KMS-11 (cell line): ENCODE measurements at regions not wholly inside any gene's neighbourhood (a gene's known extent, or its start where the extent isn't known, plus 50 kb on each side); places are given as distances from the start of the nearest gene placed in this dataset.

Experiments used
- H2AFZ ChIP-seq: fragments of 200-600 bp; sonication (generic); 2 replicates; pipeline ENCODE4 v1.6.1; 2016; ENCODE audit warnings: antibody characterized with exemption, mixed run types, low read depth
- H3K27ac ChIP-seq: fragments of 200-600 bp; sonication (generic); 2 replicates; pipeline ENCODE4 v1.6.1; 2016; ENCODE audit warnings: mild to moderate bottlenecking, mixed run types
- H3K27me3 ChIP-seq: fragments of 200-600 bp; sonication (generic); 2 replicates; pipeline ENCODE4 v1.6.1; 2017; ENCODE audit warnings: mild to moderate bottlenecking, low read depth, mixed run types, moderate library complexity; ENCODE audit not compliant: insufficient read depth
- H3K36me3 ChIP-seq: fragments of 200-600 bp; sonication (generic); 2 replicates; pipeline ENCODE4 v1.6.1; 2017; ENCODE audit warnings: mild to moderate bottlenecking, mixed run types; ENCODE audit not compliant: insufficient read depth
- H3K4me1 ChIP-seq: fragments of 200-600 bp; sonication (generic); 2 replicates; pipeline ENCODE4 v1.6.1; 2016; ENCODE audit warnings: mild to moderate bottlenecking, low read depth, mixed run types; ENCODE audit not compliant: poor library complexity, severe bottlenecking
- H3K4me2 ChIP-seq: fragments of 200-600 bp; sonication (generic); 2 replicates; pipeline ENCODE4 v1.7.0; 2016; ENCODE audit warnings: mild to moderate bottlenecking, mixed run types
- H3K4me3 ChIP-seq: fragments of 200-600 bp; sonication (generic); IDR thresholded peaks from 2 replicates; pipeline ENCODE4 v1.6.1; 2017; ENCODE audit warnings: low read depth, low read length, mixed read lengths; ENCODE audit not compliant: insufficient read depth
- H3K79me2 ChIP-seq: fragments of 200-600 bp; sonication (generic); 2 replicates; pipeline ENCODE4 v1.6.1; 2016; ENCODE audit warnings: low read depth, mixed run types; ENCODE audit not compliant: insufficient read depth
- H3K9ac ChIP-seq: fragments of 200-600 bp; sonication (generic); 2 replicates; pipeline ENCODE4 v1.6.1; 2016; ENCODE audit warnings: mild to moderate bottlenecking, mixed run types
- H4K20me1 ChIP-seq: fragments of 200-600 bp; sonication (generic); 2 replicates; pipeline ENCODE4 v1.6.1; 2016; ENCODE audit warnings: mild to moderate bottlenecking, mixed run types; ENCODE audit not compliant: insufficient read depth
- CTCF ChIP-seq: fragments of 200-600 bp; sonication (generic); conservative IDR thresholded peaks from 2 replicates; pipeline ENCODE4 v1.6.1; 2017; ENCODE audit warnings: low read depth, mild to moderate bottlenecking, antibody characterized with exemption, low read length, moderate library complexity, mixed read lengths

GRCh38 chr16:86216591-86216990 lies 293.7 kb upstream of the FOXF1 start:
- peaks cover 31% of the 10 kb centered on the region for H3K27me3 ChIP-seq
- no peak for TF ChIP-seq CTCF
- no peak overlapping the region for H3K4me2 ChIP-seq
- no peak overlapping the region for H3K9ac ChIP-seq
- H4K20me1 ChIP-seq, result no peaks in the 10 kb centered on the region
- no peaks in the 10 kb centered on the region for H3K4me1 ChIP-seq
- no peaks in the 10 kb centered on the region for H3K79me2 ChIP-seq
- H2AFZ ChIP-seq, result no peak overlapping the region
- H3K36me3 ChIP-seq, result no peaks in the 10 kb centered on the region
- H3K4me3 ChIP-seq, result no peak overlapping the region
- no peak overlapping the region for H3K27ac ChIP-seq

GRCh38 chr16:86217001-86217890 lies 293.1 kb upstream of the FOXF1 start:
- no peaks in the 10 kb centered on the region for H3K36me3 ChIP-seq
- H3K9ac ChIP-seq, result no peak overlapping the region
- H3K4me3 ChIP-seq, result no peak overlapping the region
- H2AFZ ChIP-seq, result no peak overlapping the region
- no peaks in the 10 kb centered on the region for H4K20me1 ChIP-seq
- H3K79me2 ChIP-seq, result no peaks in the 10 kb centered on the region
- no peak overlapping the region for H3K4me2 ChIP-seq
- H3K27me3 ChIP-seq, result peaks cover 35% of the 10 kb centered on the region
- TF ChIP-seq CTCF, result no peak
- H3K4me1 ChIP-seq, result no peaks in the 10 kb centered on the region
- no peak overlapping the region for H3K27ac ChIP-seq

DNA sequence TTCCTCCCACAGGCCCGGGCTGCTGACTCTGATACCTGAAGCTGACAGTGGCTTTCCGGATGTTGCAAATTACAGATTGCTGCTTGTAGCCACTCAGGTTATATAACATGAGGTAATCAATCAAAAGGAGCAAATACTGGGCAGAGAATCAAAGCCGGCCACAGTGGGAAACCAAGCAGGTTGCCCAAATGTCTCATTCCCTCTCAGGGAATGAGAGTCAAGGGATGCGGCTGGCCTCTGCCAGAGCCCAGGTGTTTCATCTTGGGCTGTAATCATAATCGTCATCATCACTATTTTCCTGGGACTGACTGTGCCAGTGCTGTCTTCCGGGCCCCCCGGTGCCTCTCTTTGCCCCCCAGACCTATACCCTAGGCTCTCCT lies 292.4 kb upstream of the FOXF1 start:
- Histone ChIP-seq H4K20me1 (no peaks in the 10 kb centered on the region), H3K4me3 (no peak overlapping the region), H3K79me2 (no peaks in the 10 kb centered on the region), H3K36me3 (no peaks in the 10 kb centered on the region), H3K27me3 (peaks cover 39% of the 10 kb centered on the region), H3K27ac (no peak overlapping the region), H3K4me1 (no peaks in the 10 kb centered on the region), H3K4me2 (no peak overlapping the region), H2AFZ (no peak overlapping the region), H3K9ac (no peak overlapping the region)
- no peak for TF ChIP-seq CTCF

DNA sequence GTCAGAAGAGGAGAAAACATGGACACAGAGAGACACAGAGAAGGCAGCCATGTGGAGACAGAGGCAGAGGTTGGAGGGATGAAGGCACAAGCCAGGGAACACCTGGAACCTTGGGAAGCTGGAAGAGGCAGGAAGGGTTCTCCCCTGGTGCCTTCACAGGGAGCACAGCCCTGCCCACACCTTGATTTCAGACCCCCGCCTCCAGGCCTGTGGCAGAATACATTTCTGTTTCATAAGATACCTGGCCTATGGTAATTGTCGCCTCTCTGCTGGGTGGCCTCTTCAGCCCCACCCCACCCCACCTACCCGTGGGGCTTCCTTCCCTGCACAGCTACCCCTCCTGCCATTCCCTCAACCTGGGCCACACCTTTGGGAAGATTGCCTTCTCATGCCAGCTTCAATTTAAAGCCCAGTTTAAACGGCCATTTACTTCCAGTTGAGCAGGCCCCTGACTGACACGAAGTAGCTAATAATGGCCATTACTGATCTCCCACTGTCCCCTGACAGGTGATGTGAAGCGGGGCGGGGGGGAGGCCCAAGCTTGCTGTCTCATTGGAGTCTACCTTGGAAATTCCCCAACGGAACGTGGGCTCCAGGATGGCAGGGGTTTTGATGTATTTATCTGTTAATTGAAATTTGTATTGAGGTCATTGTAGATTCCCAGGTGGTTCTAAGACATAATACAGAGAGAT lies 291.7 kb upstream of the FOXF1 start:
- H2AFZ ChIP-seq, result no peak overlapping the region
- no peaks in the 10 kb centered on the region for H4K20me1 ChIP-seq
- no peaks in the 10 kb centered on the region for H3K4me1 ChIP-seq
- H3K27me3 ChIP-seq, result peaks cover 45% of the 10 kb centered on the region
- H3K4me3 ChIP-seq, result no peak overlapping the region
- H3K9ac ChIP-seq, result no peak overlapping the region
- H3K4me2 ChIP-seq, result no peak overlapping the region
- no peaks in the 10 kb centered on the region for H3K36me3 ChIP-seq
- no peak for TF ChIP-seq CTCF
- H3K27ac ChIP-seq, result no peak overlapping the region
- no peaks in the 10 kb centered on the region for H3K79me2 ChIP-seq
